HCT116 (cell line): ENCODE measurements at regions not wholly inside any gene's neighbourhood (a gene's known extent, or its start where the extent isn't known, plus 50 kb on each side); places are given as distances from the start of the nearest gene placed in this dataset.

Experiments used
- ATAC-seq: fragments of 200-7000 bp; cut with Tn5 transposase; 2 replicates; pipeline ENCODE4 v1.9.1; 2020; ENCODE audit warnings: mild to moderate bottlenecking, moderate library complexity
- BruUV-seq: library from RNA; stranded (reverse); fragments of 400-500 nt; replicated peaks from 2 replicates; lab custom pipeline; 2021; lab: Mats Ljungman, UMichigan
- CTCF ChIA-PET: fragments of 300-600 bp; sonication (Branson Sonifier 250); formaldehyde crosslinking; loops from one replicate; lab custom pipeline; 2021; ENCODE audit warnings: antibody characterized with exemption; lab: Charles Lee
- POLR2A ChIA-PET: fragments of 300-600, 350-600 bp; sonication (Branson Sonifier 250); formaldehyde crosslinking; loops from one replicate; lab custom pipeline; 2021; ENCODE audit warnings: antibody characterized with exemption; lab: Charles Lee
- RAD21 ChIA-PET, 2 experiments: fragments of 300-600 bp; sonication (Branson Sonifier 250); formaldehyde crosslinking; loops; one replicate each; lab custom pipeline; 2023; ENCODE audit warnings: low total read pairs in 2 of 2; ENCODE audit not compliant: uncharacterized antibody in 2 of 2, unreplicated experiment in 2 of 2, low non-redundant PET in 1 of 2; lab: Charles Lee
- DNase-seq: peaks from one replicate; pipeline ENCODE4 v3.0.0-alpha.2; 2010; ENCODE audit warnings: low read depth, low spot score
- H2AFZ ChIP-seq: fragments of 200-600 bp; shearing (Covaris generic), sonication (generic); 2 replicates; pipeline ENCODE4 v1.6.1; 2017; ENCODE audit warnings: low read depth, mixed run types, mixed read lengths, antibody characterized with exemption, low read length; ENCODE audit not compliant: poor library complexity, severe bottlenecking
- H3K27ac ChIP-seq: 2 replicates; pipeline ENCODE4 v1.5.1; 2012; ENCODE audit warnings: low read depth, low read length
- H3K27me3 ChIP-seq: fragments of 200-600 bp; sonication (generic); 2 replicates; pipeline ENCODE4 v1.6.1; 2016; ENCODE audit warnings: mixed run types, low read length, mixed read lengths; ENCODE audit not compliant: insufficient read depth
- H3K36me3 ChIP-seq, 2 experiments: fragments of 200-500 bp in 1 of 2; fragments of 200-600 bp in 1 of 2; sonication (Bioruptor generic) in 1 of 2; sonication (generic) in 1 of 2; 2 replicates each; pipeline versions ENCODE4 v1.5.1 to v1.6.1; 2014 to 2016; ENCODE audit warnings: low read length in 2 of 2, inconsistent platforms in 1 of 2, mixed read lengths in 1 of 2, mixed run types in 1 of 2; ENCODE audit not compliant: insufficient read depth in 2 of 2, control insufficient read depth in 1 of 2
- H3K4me1 ChIP-seq, 2 experiments: fragments of 200-600 bp in 1 of 2; sonication (generic) in 1 of 2; 2 replicates each; pipeline versions ENCODE4 v1.5.1 to v1.6.1; 2012 to 2017; ENCODE audit warnings: low read length in 2 of 2, inconsistent platforms in 1 of 2, mild to moderate bottlenecking in 1 of 2, mixed read lengths in 1 of 2, mixed run types in 1 of 2, moderate library complexity in 1 of 2; ENCODE audit not compliant: insufficient read depth in 2 of 2, control insufficient read depth in 1 of 2
- H3K4me2 ChIP-seq: fragments of 200-600 bp; sonication (generic); 2 replicates; pipeline ENCODE4 v1.6.1; 2017; ENCODE audit warnings: mixed run types, low read length, mixed read lengths
- H3K4me3 ChIP-seq, 2 experiments: fragments of 200-600 bp in 1 of 2; sonication (generic) in 1 of 2; replicated peaks in 1 of 2; 2 replicates each; pipeline ENCODE4 v1.5.1; 2011 to 2016; ENCODE audit warnings: low read length in 2 of 2, control low read depth in 1 of 2, low read depth in 1 of 2, mild to moderate bottlenecking in 1 of 2, mixed read lengths in 1 of 2, mixed run types in 1 of 2
- H3K79me2 ChIP-seq: fragments of 200-600 bp; sonication (generic); 2 replicates; pipeline ENCODE4 v1.6.1; 2017; ENCODE audit warnings: mild to moderate bottlenecking, mixed run types, low read length, moderate library complexity, mixed read lengths; ENCODE audit not compliant: insufficient read depth
- H3K9ac ChIP-seq: fragments of 200-600 bp; sonication (generic); 2 replicates; pipeline ENCODE4 v1.6.1; 2016; ENCODE audit warnings: low read length, mixed read lengths
- H3K9me2 ChIP-seq: fragments of 200-600 bp; sonication (generic), shearing (Covaris generic); 2 replicates; pipeline ENCODE4 v1.6.1; 2017; ENCODE audit warnings: mixed run types, mild to moderate bottlenecking, moderate library complexity; ENCODE audit not compliant: insufficient read depth
- H3K9me3 ChIP-seq, 2 experiments: fragments of 200-500 bp in 1 of 2; fragments of 200-600 bp in 1 of 2; sonication (Bioruptor generic) in 1 of 2; sonication (generic) in 1 of 2; 2 replicates each; pipeline ENCODE4 v1.6.1; 2014 to 2017; ENCODE audit warnings: low read length in 2 of 2, mixed read lengths in 2 of 2, inconsistent platforms in 1 of 2, low read depth in 1 of 2, mild to moderate bottlenecking in 1 of 2, mixed run types in 1 of 2, moderate library complexity in 1 of 2; ENCODE audit not compliant: control insufficient read depth in 1 of 2, insufficient read depth in 1 of 2
- H4K20me1 ChIP-seq: fragments of 200-600 bp; sonication (generic), shearing (Covaris generic); 2 replicates; pipeline ENCODE4 v1.6.1; 2017; ENCODE audit warnings: mixed run types, mild to moderate bottlenecking, moderate library complexity; ENCODE audit not compliant: insufficient read depth
- CEBPB ChIP-seq: IDR thresholded peaks from 2 replicates; pipeline ENCODE4 v1.6.1; 2012; ENCODE audit warnings: low read depth
- EGR1 ChIP-seq: IDR thresholded peaks from 2 replicates; pipeline ENCODE4 v1.6.1; 2012; ENCODE audit warnings: low read depth
- EZH2phosphoT487 ChIP-seq: fragments of 200-600 bp; IDR thresholded peaks from 2 replicates; pipeline ENCODE4 v1.6.1; 2018; ENCODE audit warnings: antibody characterized with exemption, borderline replicate concordance
- FOSL1 ChIP-seq: IDR thresholded peaks from 2 replicates; pipeline ENCODE4 v1.6.1; 2012; ENCODE audit warnings: low read depth
- JUND ChIP-seq: IDR thresholded peaks from 2 replicates; pipeline ENCODE4 v1.6.1; 2012
- POLR2A ChIP-seq: IDR thresholded peaks from 2 replicates; pipeline ENCODE4 v1.7.0; 2011; ENCODE audit warnings: borderline replicate concordance; ENCODE audit not compliant: insufficient read depth, insufficient read length; ENCODE audit errors: extremely low read depth
- POLR2AphosphoS5 ChIP-seq: IDR thresholded peaks from 2 replicates; pipeline ENCODE4 v1.6.1; 2011; ENCODE audit warnings: mild to moderate bottlenecking, low read depth, low read length, moderate library complexity
- SIN3A ChIP-seq: IDR thresholded peaks from 2 replicates; pipeline ENCODE4 v1.6.1; 2012; ENCODE audit warnings: low read depth
- SP1 ChIP-seq: IDR thresholded peaks from 2 replicates; pipeline ENCODE4 v1.6.1; 2012; ENCODE audit warnings: low read depth
- TCF7L2 ChIP-seq: IDR thresholded peaks from 2 replicates; pipeline ENCODE4 v1.7.0; 2011; ENCODE audit warnings: borderline replicate concordance, inconsistent platforms; ENCODE audit not compliant: insufficient read depth, insufficient read length; ENCODE audit errors: extremely low read depth
- ZFX ChIP-seq: fragments of 450-650 bp; IDR thresholded peaks from 2 replicates; pipeline ENCODE4 v1.6.1; 2017
- intact Hi-C: fragments of 100-400 bp; cut with micrococcal nuclease; formaldehyde crosslinking; loops from 2 replicates; pipeline ENCODE4 v1.10.0; 2022
- TF ChIP-seq, protein P1 (sequence below), 3 experiments: fragments of 200-600 bp in 1 of 3; sonication (generic) in 1 of 3; IDR thresholded peaks in 2 of 3; conservative IDR thresholded peaks in 1 of 3; 2 replicates each; pipeline ENCODE4 v1.5.1; 2012 to 2017; ENCODE audit warnings: low read depth in 2 of 3, low read length in 2 of 3, antibody characterized with exemption in 1 of 3, borderline replicate concordance in 1 of 3, control low read depth in 1 of 3, mild to moderate bottlenecking in 1 of 3, mixed read lengths in 1 of 3, mixed run types in 1 of 3, moderate library complexity in 1 of 3; ENCODE audit not compliant: insufficient read depth in 1 of 3
- TF ChIP-seq, protein P2 (sequence below): IDR thresholded peaks from 2 replicates; pipeline ENCODE4 v1.6.1; 2012
- TF ChIP-seq, protein P3 (sequence below): IDR thresholded peaks from 2 replicates; pipeline ENCODE4 v1.6.1; 2011; ENCODE audit warnings: mild to moderate bottlenecking, low read length, moderate library complexity; ENCODE audit not compliant: insufficient replicate concordance; ENCODE audit errors: extremely low read depth

DNA sequence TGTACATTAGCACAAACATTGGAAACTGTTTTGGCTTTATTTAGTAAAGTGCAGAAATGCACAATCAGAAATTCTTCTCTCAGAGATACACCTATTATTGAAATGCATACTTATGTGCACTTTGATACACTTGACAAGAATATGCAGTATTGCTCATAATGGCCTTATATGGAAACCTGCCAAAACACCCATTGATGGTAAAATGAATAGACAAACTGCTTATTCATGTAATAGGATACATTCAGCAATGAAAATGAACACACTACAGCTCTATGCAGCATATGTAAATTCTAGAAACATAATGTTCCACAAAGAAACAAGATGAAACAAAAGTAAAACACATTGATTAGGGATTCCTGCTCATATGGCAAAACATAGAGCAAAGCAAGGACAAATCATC lies 223.9 kb downstream of the S1PR1 start (continued):
- TF ChIP-seq, protein P1, sequence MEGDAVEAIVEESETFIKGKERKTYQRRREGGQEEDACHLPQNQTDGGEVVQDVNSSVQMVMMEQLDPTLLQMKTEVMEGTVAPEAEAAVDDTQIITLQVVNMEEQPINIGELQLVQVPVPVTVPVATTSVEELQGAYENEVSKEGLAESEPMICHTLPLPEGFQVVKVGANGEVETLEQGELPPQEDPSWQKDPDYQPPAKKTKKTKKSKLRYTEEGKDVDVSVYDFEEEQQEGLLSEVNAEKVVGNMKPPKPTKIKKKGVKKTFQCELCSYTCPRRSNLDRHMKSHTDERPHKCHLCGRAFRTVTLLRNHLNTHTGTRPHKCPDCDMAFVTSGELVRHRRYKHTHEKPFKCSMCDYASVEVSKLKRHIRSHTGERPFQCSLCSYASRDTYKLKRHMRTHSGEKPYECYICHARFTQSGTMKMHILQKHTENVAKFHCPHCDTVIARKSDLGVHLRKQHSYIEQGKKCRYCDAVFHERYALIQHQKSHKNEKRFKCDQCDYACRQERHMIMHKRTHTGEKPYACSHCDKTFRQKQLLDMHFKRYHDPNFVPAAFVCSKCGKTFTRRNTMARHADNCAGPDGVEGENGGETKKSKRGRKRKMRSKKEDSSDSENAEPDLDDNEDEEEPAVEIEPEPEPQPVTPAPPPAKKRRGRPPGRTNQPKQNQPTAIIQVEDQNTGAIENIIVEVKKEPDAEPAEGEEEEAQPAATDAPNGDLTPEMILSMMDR (IDR thresholded peaks at IDR 0.05 in 2 of 3, conservative IDR thresholded peaks at IDR 0.05 in 1 of 3; ENCODE audit: borderline replicate concordance in 1 of 3, insufficient read depth in 1 of 3, low read depth in 2 of 3, low read length in 2 of 3) = no peak

DNA sequence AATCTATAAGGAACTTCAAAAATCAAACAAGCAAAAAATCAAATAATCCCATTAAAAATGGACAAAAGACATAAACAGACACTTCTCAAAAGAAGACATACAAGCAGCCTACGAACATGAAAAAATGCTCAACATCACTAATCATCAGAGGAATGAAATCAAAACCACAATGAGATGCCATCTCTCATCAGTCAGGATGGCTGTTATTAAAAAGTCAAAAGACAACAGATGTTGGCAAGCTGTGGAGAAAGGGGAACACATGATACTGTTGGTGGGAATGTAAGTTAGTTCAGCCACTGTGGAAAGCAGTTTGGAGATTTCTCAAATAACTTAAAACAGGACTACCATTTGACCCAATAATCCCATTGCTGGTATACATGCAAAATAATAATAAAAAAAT lies 226.4 kb downstream of the S1PR1 start:
- intact Hi-C loops = no loop called here
- no TSS peak for BruUV-seq
- no peaks in the 10 kb centered on the region for H3K79me2 ChIP-seq
- H3K36me3 ChIP-seq = no peaks in the 10 kb centered on the region
- ATAC-seq (no peak), DNase-seq (no peak)
- TF ChIP-seq FOSL1 = no peak
- TF ChIP-seq, protein P2, sequence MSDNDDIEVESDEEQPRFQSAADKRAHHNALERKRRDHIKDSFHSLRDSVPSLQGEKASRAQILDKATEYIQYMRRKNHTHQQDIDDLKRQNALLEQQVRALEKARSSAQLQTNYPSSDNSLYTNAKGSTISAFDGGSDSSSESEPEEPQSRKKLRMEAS = no peak
- no peak for TF ChIP-seq ZFX
- no peak for TF ChIP-seq CEBPB
- no peak for TF ChIP-seq TCF7L2
- TF ChIP-seq POLR2AphosphoS5 = no peak
- no peak for TF ChIP-seq SIN3A
- TF ChIP-seq EZH2phosphoT487 = no peak
- TF ChIP-seq POLR2A = no peak
- TF ChIP-seq, protein P3, sequence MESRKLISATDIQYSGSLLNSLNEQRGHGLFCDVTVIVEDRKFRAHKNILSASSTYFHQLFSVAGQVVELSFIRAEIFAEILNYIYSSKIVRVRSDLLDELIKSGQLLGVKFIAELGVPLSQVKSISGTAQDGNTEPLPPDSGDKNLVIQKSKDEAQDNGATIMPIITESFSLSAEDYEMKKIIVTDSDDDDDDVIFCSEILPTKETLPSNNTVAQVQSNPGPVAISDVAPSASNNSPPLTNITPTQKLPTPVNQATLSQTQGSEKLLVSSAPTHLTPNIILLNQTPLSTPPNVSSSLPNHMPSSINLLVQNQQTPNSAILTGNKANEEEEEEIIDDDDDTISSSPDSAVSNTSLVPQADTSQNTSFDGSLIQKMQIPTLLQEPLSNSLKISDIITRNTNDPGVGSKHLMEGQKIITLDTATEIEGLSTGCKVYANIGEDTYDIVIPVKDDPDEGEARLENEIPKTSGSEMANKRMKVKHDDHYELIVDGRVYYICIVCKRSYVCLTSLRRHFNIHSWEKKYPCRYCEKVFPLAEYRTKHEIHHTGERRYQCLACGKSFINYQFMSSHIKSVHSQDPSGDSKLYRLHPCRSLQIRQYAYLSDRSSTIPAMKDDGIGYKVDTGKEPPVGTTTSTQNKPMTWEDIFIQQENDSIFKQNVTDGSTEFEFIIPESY = no peak
- no peak for TF ChIP-seq EGR1
- no peak for TF ChIP-seq SP1
- no peak for TF ChIP-seq JUND
- CTCF ChIA-PET = no interaction called here
- POLR2A ChIA-PET = no interaction called here
- H3K4me2 ChIP-seq = no peak overlapping the region
- H3K9ac ChIP-seq = no peak overlapping the region
- H2AFZ ChIP-seq = no peak overlapping the region
- no peak overlapping the region for H3K27ac ChIP-seq
- H3K9me2 ChIP-seq = no peaks in the 10 kb centered on the region
- no peaks in the 10 kb centered on the region for H4K20me1 ChIP-seq
- RAD21 ChIA-PET = no interaction called here
- H3K4me3 ChIP-seq = no peak overlapping the region
- no peaks in the 10 kb centered on the region for H3K4me1 ChIP-seq
- no peaks in the 10 kb centered on the region for H3K9me3 ChIP-seq
- H3K27me3 ChIP-seq = no peaks in the 10 kb centered on the region
